Germinal center (tissue), 1 donor: ENCODE measurements at regions not wholly inside any gene's neighbourhood (a gene's known extent, or its start where the extent isn't known, plus 50 kb on each side); places are given as distances from the start of the nearest gene placed in this dataset.

Source experiments
- DNase-seq: peaks from one replicate; pipeline ENCODE4 v3.0.0; 2012; ENCODE audit warnings: mixed read lengths, low spot score

DNA sequence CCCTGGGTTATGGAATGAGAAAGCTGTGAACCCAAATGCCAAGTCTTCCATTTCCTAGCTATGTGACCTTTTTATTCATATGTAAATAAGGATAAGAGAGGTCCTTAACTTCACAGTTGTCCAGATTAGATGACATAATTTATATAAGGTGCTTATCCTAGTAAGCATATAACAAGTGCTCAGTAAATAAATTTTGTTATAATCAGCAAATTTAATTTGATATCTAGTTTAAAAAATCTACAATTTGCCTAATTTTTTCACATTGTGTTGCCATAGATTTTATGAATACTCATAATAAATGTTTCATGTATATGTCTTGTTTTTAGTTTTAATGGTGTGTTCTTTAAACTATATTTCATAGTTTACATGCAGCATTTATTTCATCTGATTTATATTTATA is 130.4 kb upstream of the SPRY1 start:
- no peak for DNase-seq

- DNase-seq: no peak
Measured at GRCh38 chr4:123278755-123279154, 117.8 kb upstream of the SPRY1 start.

DNA sequence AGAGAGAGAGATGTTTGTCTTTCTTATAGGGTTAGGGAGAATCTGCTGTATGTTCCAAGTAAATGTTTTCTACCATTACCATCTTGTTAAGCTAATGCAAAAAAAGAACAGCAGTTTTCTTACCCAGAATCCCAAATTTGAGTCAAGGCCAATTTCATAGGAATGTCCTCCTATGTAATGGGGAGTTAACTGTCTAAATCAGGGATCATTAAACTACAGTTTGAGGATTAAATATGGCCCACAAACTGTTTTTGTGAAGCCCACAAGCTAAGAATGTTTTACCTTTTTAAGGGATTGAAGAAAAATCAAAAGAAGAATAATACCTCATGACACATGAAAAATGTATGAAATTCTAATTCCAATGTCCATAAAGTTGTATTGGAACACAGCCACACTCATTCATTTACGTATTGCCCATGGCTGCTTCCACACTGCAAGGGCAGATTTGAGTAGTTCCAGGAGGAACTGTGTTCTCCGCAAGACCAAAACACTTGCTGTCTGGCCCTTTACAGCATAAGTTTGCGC is 113.2 kb upstream of the SPRY1 start:
- DNase-seq: no peak

DNA sequence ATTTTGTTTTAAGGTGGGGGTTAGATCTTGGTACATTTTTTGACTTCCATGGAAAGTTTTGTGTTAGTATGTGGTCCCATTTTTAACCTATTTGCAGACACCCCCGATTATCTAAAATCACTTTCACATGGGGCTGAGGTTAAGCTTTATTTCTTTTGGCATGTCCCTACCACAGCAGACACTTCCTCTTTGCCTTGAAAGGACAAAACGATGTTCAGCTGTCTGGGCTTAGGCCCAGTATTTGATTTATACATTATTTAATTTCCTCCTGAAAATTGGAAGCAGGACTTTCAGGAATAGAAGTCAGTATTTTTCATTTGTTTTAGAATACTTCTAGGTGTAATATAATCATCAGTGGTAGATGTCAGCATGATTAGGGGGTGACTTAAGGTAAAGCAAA is 112.4 kb upstream of the SPRY1 start:
- DNase-seq: no peak

DNA sequence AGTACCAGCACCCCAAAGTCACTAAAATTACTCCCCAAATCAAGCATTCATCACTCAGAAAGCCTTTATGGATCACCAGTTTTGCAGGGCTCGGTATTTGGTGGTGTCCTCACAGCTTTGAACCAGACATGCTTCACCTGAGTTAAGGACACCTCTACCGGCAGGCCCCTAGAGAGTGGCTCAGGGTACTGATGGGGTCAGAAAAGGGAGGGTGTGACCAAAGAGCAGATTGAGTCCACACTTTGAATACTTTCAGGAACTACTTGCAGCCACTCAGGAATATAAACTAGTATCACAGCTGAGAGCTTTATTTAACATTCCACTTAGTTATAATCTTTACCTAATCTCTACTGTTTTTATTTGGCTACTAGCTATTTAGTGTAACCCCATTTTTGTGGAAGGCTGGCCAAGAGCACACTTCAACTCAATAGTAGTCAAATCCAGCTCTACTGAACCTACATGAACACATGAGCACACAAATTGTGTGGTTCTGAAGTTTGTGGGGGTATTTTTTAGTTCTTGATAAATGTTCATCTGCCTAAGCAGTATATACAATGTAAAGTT is 109.6 kb upstream of the SPRY1 start:
- DNase-seq: no peak

DNA sequence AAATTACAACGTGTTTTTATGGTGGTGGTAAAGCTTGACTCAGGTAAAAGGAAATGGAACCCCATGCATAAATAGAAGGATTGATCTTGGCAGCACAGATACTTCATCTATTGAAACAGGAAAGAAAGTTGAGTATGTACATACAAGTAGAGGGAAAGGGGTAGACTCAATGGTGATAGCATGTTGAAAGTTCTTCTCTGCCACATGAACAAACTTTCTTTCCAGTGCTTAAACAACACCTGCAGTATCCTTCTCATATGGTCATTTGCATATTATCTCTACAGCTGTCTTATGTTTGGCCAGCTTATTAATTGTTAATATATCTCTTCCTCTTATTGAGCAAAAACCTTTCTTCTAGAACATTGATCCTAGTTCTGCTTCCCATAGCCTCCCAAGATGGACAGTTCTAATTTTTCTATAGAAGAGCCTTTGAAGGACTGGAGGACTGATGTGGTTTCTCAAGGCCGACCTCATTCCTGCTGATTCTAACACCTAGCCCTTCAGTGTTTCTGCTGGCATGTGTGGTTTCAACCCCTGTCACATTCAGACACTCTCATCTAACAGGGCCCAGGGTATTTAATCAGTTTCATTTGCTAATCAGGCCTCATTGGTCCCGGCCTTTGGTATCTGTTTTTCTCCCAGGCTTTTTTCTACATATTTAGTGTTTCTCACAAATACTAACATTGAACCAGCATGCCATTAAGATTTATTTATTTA is 108.1 kb upstream of the SPRY1 start:
- DNase-seq: no peak

DNA sequence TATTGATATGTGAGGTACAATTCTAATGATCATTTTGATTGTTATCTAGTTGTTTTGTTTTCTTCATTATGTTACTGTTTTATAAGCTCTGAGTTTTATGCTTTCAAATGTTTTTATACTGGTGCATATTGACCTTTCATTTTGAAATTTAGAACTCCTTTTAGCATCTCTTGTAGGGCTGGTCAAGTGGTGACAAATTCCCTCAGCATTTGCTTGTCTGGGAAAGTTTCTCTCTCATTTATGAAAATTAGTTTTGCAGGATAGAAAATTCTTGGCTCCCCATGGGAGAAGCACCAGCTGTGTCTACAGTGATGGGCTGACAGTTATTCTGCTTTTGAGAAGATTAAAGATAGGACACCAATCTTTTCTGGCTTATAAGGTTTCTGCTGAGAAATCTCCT is 105.3 kb upstream of the SPRY1 start:
- DNase-seq: no peak

GRCh38 chr4:123297836-123298235 is 98.8 kb upstream of the SPRY1 start:
- peak; percentile 8 for DNase-seq

DNA sequence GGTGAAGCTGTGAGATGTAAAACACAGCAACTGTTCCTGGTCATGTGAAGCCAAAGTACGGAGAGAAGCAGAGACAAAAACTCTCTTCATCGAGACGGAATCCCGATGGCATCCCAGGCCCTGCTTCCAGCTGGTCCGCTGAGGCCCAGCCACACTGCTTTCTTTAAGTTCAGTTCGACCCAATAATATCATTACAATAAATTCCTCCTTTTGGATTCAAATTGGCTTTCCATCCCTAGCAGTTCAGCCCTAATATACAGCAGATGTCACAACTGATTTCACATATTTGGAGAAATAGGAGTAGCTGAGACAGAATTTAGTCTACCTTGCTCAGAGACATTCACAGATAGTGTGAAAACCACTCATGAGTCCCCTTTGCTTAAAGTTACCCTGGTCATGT is 98.3 kb upstream of the SPRY1 start:
- no peak for DNase-seq

- no peak for DNase-seq
Measured at GRCh38 chr4:123298801-123299200, 97.8 kb upstream of the SPRY1 start.

DNA sequence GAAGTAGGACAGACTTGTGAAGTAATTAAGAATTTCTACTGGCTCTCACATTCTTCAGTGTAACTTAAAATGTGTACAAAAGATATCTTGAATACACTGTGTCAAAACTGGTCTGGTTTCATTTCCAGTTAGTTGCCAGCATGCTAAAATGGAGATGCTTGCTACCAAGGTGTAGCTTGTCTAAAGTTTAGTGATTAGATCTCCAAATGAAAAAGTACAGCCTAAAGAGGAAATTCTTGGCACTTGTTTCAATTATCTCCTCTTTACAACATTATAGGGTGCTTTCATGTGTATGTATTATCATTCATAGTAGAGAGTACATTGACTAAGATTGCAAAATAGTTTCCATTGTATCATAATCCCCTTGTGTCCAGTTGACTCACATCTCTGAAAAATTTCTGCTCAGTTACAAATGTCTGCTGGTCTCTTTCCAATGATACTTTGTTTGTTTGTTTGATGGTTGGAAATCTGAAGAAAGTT is 97.3 kb upstream of the SPRY1 start:
- no peak for DNase-seq

DNA sequence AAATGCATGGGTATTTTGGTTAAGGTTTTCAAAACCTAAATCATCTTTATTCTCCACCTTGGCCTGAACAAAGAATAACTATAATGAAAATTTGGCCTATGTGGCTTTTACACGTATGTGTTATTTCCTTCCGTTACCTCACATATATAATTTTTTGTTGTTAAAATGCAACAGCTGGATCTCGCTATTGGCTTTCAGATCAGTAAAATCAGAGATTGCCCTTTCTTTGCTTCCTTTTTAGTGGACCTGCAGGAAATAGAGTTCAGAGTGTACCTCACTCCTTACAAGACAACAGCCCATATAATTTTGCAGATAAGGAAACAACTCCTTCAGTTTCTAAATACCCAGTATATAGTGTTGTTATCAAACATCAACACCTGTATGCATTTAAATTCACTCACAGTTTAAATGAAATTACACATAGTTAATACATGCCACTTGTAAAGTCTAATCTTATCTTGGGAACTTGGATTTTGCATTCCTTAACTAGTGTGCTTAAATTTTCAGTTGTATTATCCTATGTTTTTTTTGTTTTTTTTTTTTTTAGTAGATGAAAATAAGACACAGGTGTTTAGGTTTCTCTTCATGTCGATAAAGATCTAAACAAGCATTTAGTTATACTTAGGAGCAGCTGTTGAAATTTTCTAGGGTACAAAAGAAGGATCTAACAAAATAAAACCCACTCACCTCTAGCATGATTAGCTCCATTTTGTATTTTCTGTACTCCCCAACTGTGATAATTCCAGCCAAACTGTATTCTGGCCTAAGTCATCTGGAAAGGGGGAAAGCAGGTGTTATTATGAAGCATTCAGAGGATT is 96.2 kb upstream of the SPRY1 start:
- DNase-seq: no peak

GRCh38 chr4:123301923-123302322 is 94.7 kb upstream of the SPRY1 start:
- DNase-seq: no peak

DNA sequence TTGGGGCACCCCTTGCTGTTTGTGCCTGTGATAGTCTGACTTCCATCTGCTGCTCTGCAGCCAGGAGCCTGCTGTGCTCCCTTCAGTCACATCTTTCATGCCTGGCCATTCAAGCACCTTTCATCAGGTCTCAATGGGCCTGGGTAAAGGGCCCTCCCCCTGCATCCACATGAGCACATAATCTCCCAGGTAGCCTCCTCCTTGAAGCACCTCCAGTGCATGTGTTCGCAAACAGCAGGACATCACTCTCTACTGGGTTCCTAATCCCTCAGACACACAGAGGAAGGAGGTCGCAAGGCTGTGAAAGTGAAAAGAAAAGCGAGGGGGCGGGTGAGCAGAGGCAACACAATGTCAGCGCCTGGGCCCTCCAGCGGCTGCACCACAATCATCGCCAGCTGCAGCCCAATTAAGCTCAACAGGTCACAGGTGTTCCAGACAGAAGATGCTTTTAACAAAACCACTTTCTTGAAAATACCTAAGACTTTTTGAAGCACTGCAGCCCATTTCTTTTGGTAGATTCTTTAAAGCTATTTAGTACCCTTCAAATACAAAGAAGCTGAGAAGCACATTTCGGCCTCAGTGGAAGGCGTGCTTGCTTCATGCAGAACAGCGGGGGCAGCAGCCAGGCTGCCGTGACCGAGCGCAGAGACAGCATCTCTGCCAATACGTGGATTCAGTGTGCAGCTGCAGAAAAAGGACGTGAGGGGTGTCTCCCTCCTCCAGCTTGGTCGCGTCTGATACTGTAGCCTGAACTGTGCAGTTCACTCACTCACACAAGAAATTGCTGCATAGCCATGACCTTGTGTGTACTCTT is 92.2 kb upstream of the SPRY1 start:
- DNase-seq: no peak

DNA sequence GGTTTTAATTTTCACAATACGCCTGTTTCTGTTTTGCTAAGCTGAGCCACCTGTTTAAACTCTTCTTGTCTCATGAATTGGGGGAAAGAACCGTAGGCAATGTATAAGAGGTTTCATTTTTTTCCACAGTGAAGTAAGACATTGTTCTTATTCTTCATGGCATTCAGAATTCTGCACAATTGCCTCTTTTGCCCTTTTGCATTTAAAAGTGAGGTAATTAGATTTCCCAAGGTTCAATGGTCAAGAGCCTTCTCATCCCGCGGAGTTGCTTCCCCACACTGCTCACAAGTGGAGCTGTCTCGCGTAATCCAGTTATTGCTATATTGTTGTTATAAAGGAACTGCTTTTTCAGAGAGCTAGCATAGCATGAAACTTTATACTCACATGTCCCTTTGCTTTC is 90.9 kb upstream of the SPRY1 start:
- DNase-seq: no peak

- no peak for DNase-seq
Measured at GRCh38 chr4:123306769-123307168, 89.8 kb upstream of the SPRY1 start.

- DNase-seq: no peak
Measured at GRCh38 chr4:123308667-123309066, 87.9 kb upstream of the SPRY1 start.

DNA sequence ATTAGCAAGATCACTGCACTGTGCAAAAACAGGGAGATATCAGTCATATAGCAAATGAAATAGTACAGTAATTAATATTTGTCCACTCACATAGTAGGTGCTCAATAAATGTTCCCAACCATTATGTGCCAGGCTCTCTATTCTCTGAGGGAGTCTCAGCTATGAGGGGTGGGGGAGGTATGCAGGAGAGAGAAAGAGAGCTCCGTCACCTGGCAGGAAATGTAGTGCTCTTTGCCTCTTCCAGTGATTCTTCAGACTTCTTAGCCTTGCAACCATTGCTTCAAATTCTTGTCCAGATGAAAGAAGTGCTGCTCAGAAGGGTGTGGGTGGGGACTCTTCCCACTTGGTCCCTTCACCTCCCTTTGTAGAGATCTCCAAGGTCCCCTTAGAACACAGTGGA is 84.5 kb upstream of the SPRY1 start:
- no peak for DNase-seq

- no peak for DNase-seq
Measured at GRCh38 chr4:123312951-123313592, 83.5 kb upstream of the SPRY1 start.

GRCh38 chr4:123315617-123316016 is 81.0 kb upstream of the SPRY1 start:
- DNase-seq: no peak

DNA sequence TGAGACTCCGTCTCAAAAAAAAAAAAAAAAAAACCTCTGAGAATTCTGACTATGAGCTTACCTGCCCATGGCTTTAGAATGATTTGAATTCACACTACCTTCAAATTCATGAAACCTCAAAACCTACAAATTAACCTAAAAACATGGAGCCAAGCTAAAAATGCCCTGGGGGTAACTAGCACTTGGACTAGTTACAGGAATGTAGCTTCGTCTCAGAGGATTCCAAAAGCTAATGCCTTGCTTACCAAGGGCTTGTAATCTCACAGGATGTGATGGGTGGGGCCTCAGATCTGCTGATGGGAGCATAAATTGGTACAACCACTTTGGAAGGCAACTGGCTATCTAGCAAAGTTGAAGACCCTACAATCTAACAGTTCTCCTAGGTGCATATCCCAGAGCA is 79.4 kb upstream of the SPRY1 start:
- no peak for DNase-seq

GRCh38 chr4:123319639-123320038 is 77.0 kb upstream of the SPRY1 start:
- DNase-seq: no peak
